GM23248 (cell line): ENCODE measurements at regions not wholly inside any gene's neighbourhood (a gene's known extent, or its start where the extent isn't known, plus 50 kb on each side); places are given as distances from the start of the nearest gene placed in this dataset.

Experiments used
- DNase-seq: peaks from one replicate; pipeline ENCODE4 v3.0.0-alpha.2; 2015
- H2AFZ ChIP-seq: fragments of 200-600 bp; sonication (generic); 2 replicates; pipeline ENCODE4 v1.6.1; 2016; ENCODE audit warnings: antibody characterized with exemption
- H3F3A ChIP-seq: fragments of 200-600 bp; sonication (generic); 2 replicates; pipeline ENCODE4 v1.6.1; 2016; ENCODE audit warnings: mild to moderate bottlenecking, antibody characterized with exemption, mixed run types; ENCODE audit not compliant: insufficient read depth
- H3K27ac ChIP-seq: fragments of 200-600 bp; sonication (generic); 2 replicates; pipeline ENCODE4 v1.5.1; 2016; ENCODE audit warnings: mild to moderate bottlenecking
- H3K27me3 ChIP-seq: fragments of 200-600 bp; sonication (generic); replicated peaks from 2 replicates; pipeline ENCODE4 v1.6.1; 2016; ENCODE audit warnings: mild to moderate bottlenecking; ENCODE audit not compliant: insufficient read depth
- H3K36me3 ChIP-seq: fragments of 200-600 bp; sonication (generic); 2 replicates; pipeline ENCODE4 v1.6.1; 2016; ENCODE audit warnings: low read depth, mild to moderate bottlenecking
- H3K4me1 ChIP-seq: fragments of 200-600 bp; sonication (generic); 2 replicates; pipeline ENCODE4 v1.6.1; 2016; ENCODE audit warnings: mild to moderate bottlenecking; ENCODE audit not compliant: insufficient read depth
- H3K4me2 ChIP-seq: fragments of 200-600 bp; sonication (generic); one replicate; pipeline ENCODE4 v1.6.1; 2016; ENCODE audit warnings: mild to moderate bottlenecking; ENCODE audit not compliant: unreplicated experiment
- H3K4me3 ChIP-seq: fragments of 200-600 bp; sonication (generic); 2 replicates; pipeline ENCODE4 v1.5.1; 2016; ENCODE audit warnings: mild to moderate bottlenecking
- H3K79me2 ChIP-seq: fragments of 200-600 bp; sonication (generic); 2 replicates; pipeline ENCODE4 v1.6.1; 2016; ENCODE audit warnings: mild to moderate bottlenecking; ENCODE audit not compliant: insufficient read depth
- H3K9ac ChIP-seq: fragments of 200-600 bp; sonication (generic); 2 replicates; pipeline ENCODE4 v1.6.1; 2016; ENCODE audit warnings: mild to moderate bottlenecking
- H3K9me2 ChIP-seq: fragments of 200-600 bp; sonication (generic); 2 replicates; pipeline ENCODE4 v1.6.1; 2016; ENCODE audit warnings: mixed run types, mild to moderate bottlenecking, moderate library complexity; ENCODE audit not compliant: insufficient read depth
- H3K9me3 ChIP-seq: fragments of 200-600 bp; sonication (generic); one replicate; pipeline ENCODE4 v1.6.1; 2017; ENCODE audit warnings: low read depth
- H4K20me1 ChIP-seq: fragments of 200-600 bp; sonication (generic); 2 replicates; pipeline ENCODE4 v1.6.0; 2016; ENCODE audit not compliant: insufficient read depth
- EZH2 ChIP-seq: fragments of 200-600 bp; sonication (generic); IDR thresholded peaks from 2 replicates; pipeline ENCODE4 v1.6.1; 2018; ENCODE audit warnings: antibody characterized with exemption, mild to moderate bottlenecking; ENCODE audit not compliant: insufficient read depth, poor library complexity, severe bottlenecking
- EZH2phosphoT487 ChIP-seq: fragments of 200-600 bp; sonication (generic); IDR thresholded peaks from 2 replicates; pipeline ENCODE4 v1.6.1; 2018; ENCODE audit warnings: antibody characterized with exemption, moderate library complexity, mild to moderate bottlenecking, low read depth; ENCODE audit not compliant: insufficient read depth
- WGBS, 2 experiments: methylation state at CpG; one replicate each; pipeline ENCODE4 v1.1.6; 2015 to 2017; ENCODE audit warnings: low lambda C conversion rate in 2 of 2, low coverage in 1 of 2; ENCODE audit errors: missing lambda C conversion rate in 2 of 2; 5-methylcytosine and 5-hydroxymethylcytosine counted together
- in situ Hi-C: fragments of 300-500 bp; cut with MboI; formaldehyde crosslinking; loops from 2 replicates; pipeline ENCODE4 v1.15.0; 2020

GRCh38 chr11:95693298-95693697, 96.3 kb downstream of the FAM76B start:
- no peak overlapping the region for H2AFZ ChIP-seq
- H3K9me2 ChIP-seq, result no peaks in the 10 kb centered on the region
- peaks cover 18% of the 10 kb centered on the region for H3K4me1 ChIP-seq
- H3K36me3 ChIP-seq, result no peaks in the 10 kb centered on the region
- in situ Hi-C loops, result no loop called here
- TF ChIP-seq EZH2phosphoT487 (no peak), EZH2 (no peak)
- H3F3A ChIP-seq, result peaks cover 27% of the 10 kb centered on the region
- H3K27ac ChIP-seq, result peak overlapping the region; percentile 44; the same call in 1 of the 2 replicates
- no peaks in the 10 kb centered on the region for H3K9me3 ChIP-seq
- H4K20me1 ChIP-seq, result no peaks in the 10 kb centered on the region
- WGBS, 2 experiments, result 9 to 26% methylated on average over 1 of the region's 1 CpG
- H3K4me3 ChIP-seq, result 0 out of 2 replicates have a peak overlapping the region, but pooled peaks have one; percentile 16
- no peak overlapping the region for H3K9ac ChIP-seq
- no peak overlapping the region for H3K4me2 ChIP-seq
- no peaks in the 10 kb centered on the region for H3K79me2 ChIP-seq
- no peaks in the 10 kb centered on the region for H3K27me3 ChIP-seq
- no peak for DNase-seq

GRCh38 chr11:95692526-95693260, 96.9 kb downstream of the FAM76B start:
- Histone ChIP-seq H2AFZ (no peak overlapping the region), H3K36me3 (no peaks in the 10 kb centered on the region), H3K27me3 (no peaks in the 10 kb centered on the region), H3K27ac (peak overlapping the region; percentile 44), H3K9ac (no peak overlapping the region), H3K9me3 (no peaks in the 10 kb centered on the region), H3K79me2 (no peaks in the 10 kb centered on the region), H3F3A (peaks cover 24% of the 10 kb centered on the region), H3K9me2 (no peaks in the 10 kb centered on the region), H3K4me1 (peaks cover 18% of the 10 kb centered on the region), H4K20me1 (no peaks in the 10 kb centered on the region), H3K4me2 (peak overlapping the region; percentile 69), H3K4me3 (peak overlapping the region; percentile 16; the same call in 1 of the 2 replicates)
- 0 out of 2 replicates have a peak, but pooled peaks have one; percentile 20 for TF ChIP-seq EZH2phosphoT487
- no peak for TF ChIP-seq EZH2
- in situ Hi-C loops, result no loop called here
- DNase-seq, result peak; percentile 59
- WGBS, 2 experiments, result 21 to 24% methylated on average over 3 of the region's 3 CpGs

GRCh38 chr11:95690100-95690499, 99.5 kb downstream of the FAM76B start:
- Histone ChIP-seq H3K9me2 (no peaks in the 10 kb centered on the region), H3K27me3 (no peaks in the 10 kb centered on the region), H3K36me3 (no peaks in the 10 kb centered on the region), H3F3A (peaks cover 24% of the 10 kb centered on the region), H3K9ac (no peak overlapping the region), H3K4me2 (no peak overlapping the region), H3K27ac (no peak overlapping the region), H4K20me1 (no peaks in the 10 kb centered on the region), H3K4me1 (peaks cover 18% of the 10 kb centered on the region), H3K9me3 (no peaks in the 10 kb centered on the region), H2AFZ (no peak overlapping the region), H3K4me3 (no peak overlapping the region), H3K79me2 (no peaks in the 10 kb centered on the region)
- 96 to 100% methylated on average over 3 of the region's 3 CpGs for WGBS, 2 experiments
- DNase-seq, result no peak
- in situ Hi-C loops, result no loop called here
- no peak for TF ChIP-seq EZH2phosphoT487
- TF ChIP-seq EZH2, result no peak

GRCh38 chr11:95688501-95689222, 100.9 kb downstream of the FAM76B start:
- in situ Hi-C loops, result no loop called here
- H3K27ac ChIP-seq, result no peak overlapping the region
- 76 to 84% methylated on average over 7 of the region's 7 CpGs for WGBS, 2 experiments

More at GRCh38 chr11:95688501-95689222, 100.9 kb downstream of the FAM76B start:
- H3F3A ChIP-seq, result peaks cover 20% of the 10 kb centered on the region
- no peaks in the 10 kb centered on the region for H3K27me3 ChIP-seq
- DNase-seq, result no peak
- H3K9me3 ChIP-seq, result no peaks in the 10 kb centered on the region
- H3K9ac ChIP-seq, result no peak overlapping the region
- H3K4me3 ChIP-seq, result no peak overlapping the region
- no peak overlapping the region for H2AFZ ChIP-seq
- H4K20me1 ChIP-seq, result no peaks in the 10 kb centered on the region
- TF ChIP-seq EZH2phosphoT487 (no peak), EZH2 (no peak)
- peaks cover 18% of the 10 kb centered on the region for H3K4me1 ChIP-seq
- no peaks in the 10 kb centered on the region for H3K79me2 ChIP-seq
- no peaks in the 10 kb centered on the region for H3K36me3 ChIP-seq
- no peaks in the 10 kb centered on the region for H3K9me2 ChIP-seq
- H3K4me2 ChIP-seq, result no peak overlapping the region
